A549 (cell line): ENCODE measurements at regions not wholly inside any gene's neighbourhood (a gene's known extent, or its start where the extent isn't known, plus 50 kb on each side); places are given as distances from the start of the nearest gene placed in this dataset.

Experiments used
- ATAC-seq, 2 experiments: fragments of 200-7000 bp in 1 of 2; fragments of >200 bp in 1 of 2; cut with Nextera tagmentation in 1 of 2; cut with Tn5 transposase in 1 of 2; 3 replicates each; pipeline versions ENCODE4 v1.8.0 to v1.9.1; 2018 to 2020; ENCODE audit warnings: mild to moderate bottlenecking in 1 of 2, moderate library complexity in 1 of 2
- CTCF ChIA-PET: fragments of 300-600 bp; sonication (Branson Sonifier 250); formaldehyde crosslinking; extraction: SDS; loops from one replicate; lab custom pipeline; 2021; ENCODE audit warnings: antibody characterized with exemption, inconsistent platforms; lab: Yijun Ruan, JAX
- POLR2A ChIA-PET: fragments of 350-600 bp; formaldehyde crosslinking; extraction: SDS; loops from one replicate; lab custom pipeline; 2021; ENCODE audit warnings: antibody characterized with exemption, inconsistent platforms; lab: Yijun Ruan, JAX
- DNase-seq, 2 experiments: peaks; one replicate each; pipeline versions ENCODE4 v3.0.0 to v3.0.0-alpha.2; 2011 to 2016; ENCODE audit warnings: low read depth in 1 of 2, low spot score in 1 of 2
- FAIRE-seq: peaks from 2 replicates; lab custom pipeline; 2011; peaks lifted over from hg19 to GRCh38; lab: Jason Lieb, UNC
- H3K27ac ChIP-seq, 2 experiments: fragments of >200 bp; sonication (Bioruptor Twin); formaldehyde crosslinking; 3 replicates each; pipeline ENCODE4 v1.5.1; 2016 to 2017
- H3K4me1 ChIP-seq: fragments of >200 bp; sonication (Bioruptor Twin); formaldehyde crosslinking; 3 replicates; pipeline ENCODE4 v1.6.1; 2016
- H3K4me2 ChIP-seq: fragments of >200 bp; sonication (Bioruptor Twin); formaldehyde crosslinking; 3 replicates; pipeline ENCODE4 v1.6.1; 2016
- H3K4me3 ChIP-seq: fragments of >200 bp; sonication (Bioruptor Twin); formaldehyde crosslinking; 3 replicates; pipeline ENCODE4 v1.5.1; 2016
- H3K9me3 ChIP-seq: fragments of >200 bp; sonication (Bioruptor Twin); formaldehyde crosslinking; 3 replicates; pipeline ENCODE4 v1.6.1; 2016
- BHLHE40 ChIP-seq: IDR thresholded peaks from 2 replicates; pipeline ENCODE4 v1.6.1; 2012; ENCODE audit warnings: low read depth, low read length, inconsistent platforms
- CBX8 ChIP-seq: fragments of 200-600 bp; sonication (generic); IDR thresholded peaks from 2 replicates; pipeline ENCODE4 v1.6.1; 2016
- CHD4 ChIP-seq: fragments of 200-600 bp; sonication (generic); IDR thresholded peaks from 2 replicates; pipeline ENCODE4 v1.6.1; 2016; ENCODE audit warnings: antibody characterized with exemption, mild to moderate bottlenecking, borderline replicate concordance
- EHF ChIP-seq: fragments of 250-450 bp; sonication (Bioruptor Pico); IDR thresholded peaks from 2 replicates; pipeline ENCODE4 v1.5.0; 2020; ENCODE audit warnings: mild to moderate bottlenecking
- FOSL2 ChIP-seq, 2 experiments: fragments of 450-650 bp in 1 of 2; fragments of >200 bp in 1 of 2; sonication (Bioruptor Twin) in 1 of 2; formaldehyde crosslinking; IDR thresholded peaks; 2 replicates each; pipeline versions ENCODE4 v1.5.0 to v1.6.1; 2016 to 2020; ENCODE audit warnings: mild to moderate bottlenecking in 1 of 2, moderate library complexity in 1 of 2
- HEYL ChIP-seq: fragments of 250-450 bp; sonication (Bioruptor Pico); IDR thresholded peaks from 2 replicates; pipeline ENCODE4 v1.8.0; 2021; ENCODE audit warnings: mild to moderate bottlenecking, moderate library complexity
- HOXB5 ChIP-seq: fragments of 250-450 bp; sonication (Bioruptor Pico); IDR thresholded peaks from 2 replicates; pipeline ENCODE4 v1.5.0; 2020; ENCODE audit warnings: mild to moderate bottlenecking, moderate library complexity
- JUNB ChIP-seq: fragments of >200 bp; sonication (Bioruptor Twin); formaldehyde crosslinking; IDR thresholded peaks from 2 replicates; pipeline ENCODE4 v1.6.1; 2016
- KDM1A ChIP-seq: fragments of 200-600 bp; sonication (generic); IDR thresholded peaks from 2 replicates; pipeline ENCODE4 v1.6.1; 2016; ENCODE audit warnings: low read depth, mild to moderate bottlenecking
- KDM5A ChIP-seq: fragments of 200-600 bp; sonication (generic); IDR thresholded peaks from 2 replicates; pipeline ENCODE4 v1.6.1; 2016; ENCODE audit warnings: antibody characterized with exemption, mild to moderate bottlenecking
- MAFK ChIP-seq: fragments of 450-650 bp; IDR thresholded peaks from 2 replicates; pipeline ENCODE4 v1.6.1; 2014; ENCODE audit not compliant: partially characterized antibody
- PHF8 ChIP-seq: fragments of 200-600 bp; sonication (generic); IDR thresholded peaks from 2 replicates; pipeline ENCODE4 v1.6.1; 2016; ENCODE audit warnings: low read depth, mild to moderate bottlenecking, antibody characterized with exemption, moderate library complexity, borderline replicate concordance
- RARB ChIP-seq: fragments of 250-450 bp; sonication (Bioruptor Pico); IDR thresholded peaks from 2 replicates; pipeline ENCODE4 v1.8.0; 2021; ENCODE audit warnings: mild to moderate bottlenecking, moderate library complexity
- RCOR1 ChIP-seq: fragments of 150-350 bp; IDR thresholded peaks from 2 replicates; pipeline ENCODE4 v1.6.1; 2014; ENCODE audit warnings: antibody characterized with exemption, low read length, low read depth
- RFX5 ChIP-seq: fragments of 450-650 bp; IDR thresholded peaks from 2 replicates; pipeline ENCODE4 v1.7.1; 2014; ENCODE audit warnings: antibody characterized with exemption, mild to moderate bottlenecking, moderate library complexity
- TFCP2L1 ChIP-seq: fragments of 250-450 bp; sonication (Bioruptor Pico); IDR thresholded peaks from 2 replicates; pipeline ENCODE4 v1.5.0; 2021; ENCODE audit warnings: mild to moderate bottlenecking
- TP53 ChIP-seq: fragments of 250-450 bp; sonication (Bioruptor Pico); IDR thresholded peaks from 2 replicates; pipeline ENCODE4 v1.5.0; 2021; ENCODE audit warnings: mild to moderate bottlenecking, moderate library complexity
- ZNF302 ChIP-seq: fragments of 250-450 bp; sonication (Bioruptor Pico); IDR thresholded peaks from 2 replicates; pipeline ENCODE4 v1.9.0; 2021; ENCODE audit warnings: inconsistent platforms, mild to moderate bottlenecking, moderate library complexity
- WGBS: methylation state at CpG from one replicate; pipeline ENCODE4 v1.1.6; 2017; ENCODE audit errors: missing lambda C conversion rate; 5-methylcytosine and 5-hydroxymethylcytosine counted together
- TF ChIP-seq, protein P1 (sequence below): fragments of 250-450 bp; sonication (Bioruptor Pico); IDR thresholded peaks from 2 replicates; pipeline ENCODE4 v1.5.0; 2020; ENCODE audit warnings: low read depth, mild to moderate bottlenecking, moderate library complexity
- TF ChIP-seq, protein P2 (sequence below): fragments of 250-450 bp; sonication (Bioruptor Pico); IDR thresholded peaks from 2 replicates; pipeline ENCODE4 v1.5.0; 2021; ENCODE audit warnings: mild to moderate bottlenecking, moderate library complexity, borderline replicate concordance
- TF ChIP-seq, protein P3 (sequence below): fragments of 200-600 bp; sonication (generic); IDR thresholded peaks from 2 replicates; pipeline ENCODE4 v1.6.1; 2016; ENCODE audit warnings: antibody characterized with exemption, mild to moderate bottlenecking, moderate library complexity
- TF ChIP-seq, protein P4 (sequence below): fragments of >200 bp; sonication (Bioruptor Twin); formaldehyde crosslinking; IDR thresholded peaks from 3 replicates; pipeline ENCODE4 v1.6.1; 2016
- TF ChIP-seq, protein P5 (sequence below): IDR thresholded peaks from 2 replicates; pipeline ENCODE4 v1.6.1; 2012
- TF ChIP-seq, protein P6 (sequence below): IDR thresholded peaks from 2 replicates; pipeline ENCODE4 v1.6.1; 2012; ENCODE audit warnings: low read depth, borderline replicate concordance

DNA sequence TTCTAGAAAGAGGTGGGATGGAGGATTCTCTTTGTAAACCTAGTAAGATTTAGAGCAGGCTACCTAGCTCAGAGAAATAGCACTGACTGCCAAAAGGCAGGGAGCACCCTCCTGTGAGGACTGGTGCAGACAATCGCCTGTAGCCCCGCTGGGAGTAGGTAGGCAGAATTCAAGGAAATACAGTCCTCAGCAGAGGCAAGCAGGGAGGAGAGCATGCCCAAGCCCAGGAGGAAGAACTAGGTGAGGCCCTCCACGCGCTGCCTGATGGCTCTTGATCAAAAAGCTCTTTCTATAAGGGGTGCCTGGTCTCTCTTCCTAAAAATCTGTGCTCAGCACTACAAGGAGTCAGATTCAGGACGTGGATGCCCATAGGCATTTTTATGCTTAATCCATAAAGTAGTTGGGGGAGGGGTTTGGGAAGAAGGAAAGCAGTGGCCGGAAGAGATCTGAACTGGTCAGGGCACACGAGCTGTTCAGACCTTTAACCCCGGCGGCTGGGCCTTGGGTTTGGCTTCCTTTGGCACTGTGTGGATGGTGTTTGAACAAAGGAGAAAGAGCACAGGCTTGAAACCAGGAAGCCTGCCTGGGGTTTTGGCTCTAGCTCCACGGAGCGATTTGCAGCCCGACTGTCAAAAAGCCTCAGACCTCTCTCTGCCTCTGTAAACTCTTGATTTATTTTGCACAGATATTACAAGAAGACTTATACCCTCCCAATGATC is 320.6 kb downstream of the FOXO1 start:
- CTCF ChIA-PET: no interaction called here

DNA sequence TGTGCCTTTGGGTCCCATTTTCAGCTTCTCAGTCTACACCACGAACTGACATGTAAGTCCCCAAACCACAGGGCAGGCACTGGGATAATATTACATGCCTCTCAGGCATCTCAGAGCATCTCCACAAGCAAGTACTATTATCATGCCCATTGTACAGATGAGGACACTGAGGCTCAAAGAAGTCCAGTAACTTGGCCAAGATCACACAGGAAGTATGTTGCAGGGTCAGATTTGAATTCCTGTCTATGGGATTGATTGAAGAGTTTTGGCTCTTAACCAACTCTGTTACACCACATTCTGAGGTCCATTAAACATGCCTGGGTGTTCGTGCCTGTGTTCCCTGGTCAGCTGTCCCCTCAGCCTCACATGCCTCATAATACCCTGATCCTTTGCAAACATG is 319.8 kb downstream of the FOXO1 start:
- FAIRE-seq (no peak), ATAC-seq (no peak), DNase-seq (no peak)
- 44% methylated on average over 2 of the region's 2 CpGs for WGBS
- Histone ChIP-seq H3K4me2 (no peak overlapping the region), H3K4me3 (no peak overlapping the region), H3K4me1 (no peaks in the 10 kb centered on the region), H3K27ac (no peak overlapping the region), H3K9me3 (no peaks in the 10 kb centered on the region)
- POLR2A ChIA-PET: no interaction called here
- CTCF ChIA-PET: no interaction called here
- no peak for TF ChIP-seq KDM5A
- no peak for TF ChIP-seq KDM1A
- TF ChIP-seq BHLHE40: no peak
- no peak for TF ChIP-seq MAFK
- TF ChIP-seq EHF (CRISPR knock-in tag): no peak
- TF ChIP-seq TP53 (CRISPR knock-in tag): no peak
- TF ChIP-seq, protein P1, sequence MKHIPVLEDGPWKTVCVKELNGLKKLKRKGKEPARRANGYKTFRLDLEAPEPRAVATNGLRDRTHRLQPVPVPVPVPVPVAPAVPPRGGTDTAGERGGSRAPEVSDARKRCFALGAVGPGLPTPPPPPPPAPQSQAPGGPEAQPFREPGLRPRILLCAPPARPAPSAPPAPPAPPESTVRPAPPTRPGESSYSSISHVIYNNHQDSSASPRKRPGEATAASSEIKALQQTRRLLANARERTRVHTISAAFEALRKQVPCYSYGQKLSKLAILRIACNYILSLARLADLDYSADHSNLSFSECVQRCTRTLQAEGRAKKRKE (CRISPR knock-in tag): no peak
- TF ChIP-seq, protein P2, sequence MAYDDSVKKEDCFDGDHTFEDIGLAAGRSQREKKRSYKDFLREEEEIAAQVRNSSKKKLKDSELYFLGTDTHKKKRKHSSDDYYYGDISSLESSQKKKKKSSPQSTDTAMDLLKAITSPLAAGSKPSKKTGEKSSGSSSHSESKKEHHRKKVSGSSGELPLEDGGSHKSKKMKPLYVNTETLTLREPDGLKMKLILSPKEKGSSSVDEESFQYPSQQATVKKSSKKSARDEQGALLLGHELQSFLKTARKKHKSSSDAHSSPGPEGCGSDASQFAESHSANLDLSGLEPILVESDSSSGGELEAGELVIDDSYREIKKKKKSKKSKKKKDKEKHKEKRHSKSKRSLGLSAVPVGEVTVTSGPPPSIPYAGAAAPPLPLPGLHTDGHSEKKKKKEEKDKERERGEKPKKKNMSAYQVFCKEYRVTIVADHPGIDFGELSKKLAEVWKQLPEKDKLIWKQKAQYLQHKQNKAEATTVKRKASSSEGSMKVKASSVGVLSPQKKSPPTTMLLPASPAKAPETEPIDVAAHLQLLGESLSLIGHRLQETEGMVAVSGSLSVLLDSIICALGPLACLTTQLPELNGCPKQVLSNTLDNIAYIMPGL: no peak
- TF ChIP-seq, all 56 proteins: peak for 0

More for the DNA sequence above, 320.6 kb downstream of the FOXO1 start:
- ATAC-seq: no peak
- FAIRE-seq: no peak
- POLR2A ChIA-PET: no interaction called here
- Histone ChIP-seq H3K27ac (no peak overlapping the region), H3K4me2 (no peak overlapping the region), H3K4me3 (no peak overlapping the region), H3K4me1 (no peaks in the 10 kb centered on the region), H3K9me3 (no peaks in the 10 kb centered on the region)
- DNase-seq: no peak
- TF ChIP-seq, protein P3, sequence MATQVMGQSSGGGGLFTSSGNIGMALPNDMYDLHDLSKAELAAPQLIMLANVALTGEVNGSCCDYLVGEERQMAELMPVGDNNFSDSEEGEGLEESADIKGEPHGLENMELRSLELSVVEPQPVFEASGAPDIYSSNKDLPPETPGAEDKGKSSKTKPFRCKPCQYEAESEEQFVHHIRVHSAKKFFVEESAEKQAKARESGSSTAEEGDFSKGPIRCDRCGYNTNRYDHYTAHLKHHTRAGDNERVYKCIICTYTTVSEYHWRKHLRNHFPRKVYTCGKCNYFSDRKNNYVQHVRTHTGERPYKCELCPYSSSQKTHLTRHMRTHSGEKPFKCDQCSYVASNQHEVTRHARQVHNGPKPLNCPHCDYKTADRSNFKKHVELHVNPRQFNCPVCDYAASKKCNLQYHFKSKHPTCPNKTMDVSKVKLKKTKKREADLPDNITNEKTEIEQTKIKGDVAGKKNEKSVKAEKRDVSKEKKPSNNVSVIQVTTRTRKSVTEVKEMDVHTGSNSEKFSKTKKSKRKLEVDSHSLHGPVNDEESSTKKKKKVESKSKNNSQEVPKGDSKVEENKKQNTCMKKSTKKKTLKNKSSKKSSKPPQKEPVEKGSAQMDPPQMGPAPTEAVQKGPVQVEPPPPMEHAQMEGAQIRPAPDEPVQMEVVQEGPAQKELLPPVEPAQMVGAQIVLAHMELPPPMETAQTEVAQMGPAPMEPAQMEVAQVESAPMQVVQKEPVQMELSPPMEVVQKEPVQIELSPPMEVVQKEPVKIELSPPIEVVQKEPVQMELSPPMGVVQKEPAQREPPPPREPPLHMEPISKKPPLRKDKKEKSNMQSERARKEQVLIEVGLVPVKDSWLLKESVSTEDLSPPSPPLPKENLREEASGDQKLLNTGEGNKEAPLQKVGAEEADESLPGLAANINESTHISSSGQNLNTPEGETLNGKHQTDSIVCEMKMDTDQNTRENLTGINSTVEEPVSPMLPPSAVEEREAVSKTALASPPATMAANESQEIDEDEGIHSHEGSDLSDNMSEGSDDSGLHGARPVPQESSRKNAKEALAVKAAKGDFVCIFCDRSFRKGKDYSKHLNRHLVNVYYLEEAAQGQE: no peak
- WGBS: 76% methylated on average over 12 of the region's 12 CpGs

DNA sequence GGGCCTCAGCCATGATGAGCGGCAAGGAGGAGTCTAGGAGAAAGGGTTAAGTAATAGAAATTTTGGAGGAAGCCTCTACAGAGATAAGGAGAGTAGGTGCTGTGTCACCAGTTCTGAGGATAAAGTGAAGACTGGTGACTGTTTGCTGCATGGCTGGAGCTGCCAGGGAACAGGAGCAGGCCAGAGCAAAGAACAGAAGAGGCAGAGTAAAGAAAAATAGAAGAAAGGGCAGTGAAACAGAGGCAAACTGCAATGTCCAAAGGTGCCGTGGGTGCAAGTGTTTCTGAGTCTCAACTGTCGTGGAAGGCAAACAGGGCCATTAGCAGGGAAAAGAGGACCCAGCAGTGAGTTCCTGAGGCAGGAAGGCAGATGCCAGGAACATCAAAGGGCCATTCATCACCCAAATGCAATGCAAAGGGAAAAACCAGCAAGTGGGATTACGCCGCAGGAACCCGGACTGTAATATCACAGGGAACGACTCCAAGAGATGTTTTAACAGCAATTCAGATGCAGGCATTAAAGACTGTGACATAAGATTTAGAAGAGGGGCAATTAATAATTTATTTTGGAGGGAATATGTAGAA is 318.3 kb downstream of the FOXO1 start:
- Histone ChIP-seq H3K27ac (no peak overlapping the region), H3K4me2 (no peak overlapping the region), H3K9me3 (no peaks in the 10 kb centered on the region), H3K4me3 (no peak overlapping the region), H3K4me1 (no peaks in the 10 kb centered on the region)
- ATAC-seq (no peak), FAIRE-seq (no peak), DNase-seq (no peak)
- TF ChIP-seq, protein P4, sequence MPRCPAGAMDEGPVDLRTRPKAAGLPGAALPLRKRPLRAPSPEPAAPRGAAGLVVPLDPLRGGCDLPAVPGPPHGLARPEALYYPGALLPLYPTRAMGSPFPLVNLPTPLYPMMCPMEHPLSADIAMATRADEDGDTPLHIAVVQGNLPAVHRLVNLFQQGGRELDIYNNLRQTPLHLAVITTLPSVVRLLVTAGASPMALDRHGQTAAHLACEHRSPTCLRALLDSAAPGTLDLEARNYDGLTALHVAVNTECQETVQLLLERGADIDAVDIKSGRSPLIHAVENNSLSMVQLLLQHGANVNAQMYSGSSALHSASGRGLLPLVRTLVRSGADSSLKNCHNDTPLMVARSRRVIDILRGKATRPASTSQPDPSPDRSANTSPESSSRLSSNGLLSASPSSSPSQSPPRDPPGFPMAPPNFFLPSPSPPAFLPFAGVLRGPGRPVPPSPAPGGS: no peak
- TF ChIP-seq, protein P5, sequence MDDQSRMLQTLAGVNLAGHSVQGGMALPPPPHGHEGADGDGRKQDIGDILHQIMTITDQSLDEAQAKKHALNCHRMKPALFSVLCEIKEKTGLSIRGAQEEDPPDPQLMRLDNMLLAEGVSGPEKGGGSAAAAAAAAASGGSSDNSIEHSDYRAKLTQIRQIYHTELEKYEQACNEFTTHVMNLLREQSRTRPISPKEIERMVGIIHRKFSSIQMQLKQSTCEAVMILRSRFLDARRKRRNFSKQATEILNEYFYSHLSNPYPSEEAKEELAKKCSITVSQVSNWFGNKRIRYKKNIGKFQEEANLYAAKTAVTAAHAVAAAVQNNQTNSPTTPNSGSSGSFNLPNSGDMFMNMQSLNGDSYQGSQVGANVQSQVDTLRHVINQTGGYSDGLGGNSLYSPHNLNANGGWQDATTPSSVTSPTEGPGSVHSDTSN: no peak
- no peak for TF ChIP-seq HOXB5
- TF ChIP-seq ZNF302 (CRISPR knock-in tag): no peak
- TF ChIP-seq RARB (CRISPR knock-in tag): no peak
- no peak for TF ChIP-seq CBX8
- no peak for TF ChIP-seq RFX5
- no peak for TF ChIP-seq FOSL2 (IDR thresholded peaks at IDR 0.05)
- TF ChIP-seq FOSL2 (CRISPR knock-in tag; IDR thresholded peaks at IDR 0.05): no peak
- TF ChIP-seq JUNB: no peak
- no peak for TF ChIP-seq PHF8
- TF ChIP-seq RCOR1: no peak
- no peak for TF ChIP-seq CHD4
- TF ChIP-seq HEYL (CRISPR knock-in tag): no peak
- TF ChIP-seq TP53 (CRISPR knock-in tag): no peak
- TF ChIP-seq, protein P6, sequence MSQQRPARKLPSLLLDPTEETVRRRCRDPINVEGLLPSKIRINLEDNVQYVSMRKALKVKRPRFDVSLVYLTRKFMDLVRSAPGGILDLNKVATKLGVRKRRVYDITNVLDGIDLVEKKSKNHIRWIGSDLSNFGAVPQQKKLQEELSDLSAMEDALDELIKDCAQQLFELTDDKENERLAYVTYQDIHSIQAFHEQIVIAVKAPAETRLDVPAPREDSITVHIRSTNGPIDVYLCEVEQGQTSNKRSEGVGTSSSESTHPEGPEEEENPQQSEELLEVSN: no peak
- TF ChIP-seq TFCP2L1: no peak
- WGBS: 78% methylated on average over 7 of the region's 7 CpGs
- ChIA-PET CTCF (no interaction called here), POLR2A (no interaction called here)
